GM19023 (cell line): ENCODE measurements at regions not wholly inside any gene's neighbourhood (a gene's known extent, or its start where the extent isn't known, plus 50 kb on each side); places are given as distances from the start of the nearest gene placed in this dataset.
"Not testable (repeated sequence)": the region's sequence is repeated elsewhere in the genome, so short reads cannot be mapped to it uniquely, and the experiment has no call there.

Experiments used
- ATAC-seq: cut with Tn5 transposase; IDR thresholded peaks from one replicate; pipeline ENCODE4 v1.9.1; 2021; ENCODE audit warnings: mild to moderate bottlenecking, moderate library complexity; ENCODE audit not compliant: unreplicated experiment

DNA sequence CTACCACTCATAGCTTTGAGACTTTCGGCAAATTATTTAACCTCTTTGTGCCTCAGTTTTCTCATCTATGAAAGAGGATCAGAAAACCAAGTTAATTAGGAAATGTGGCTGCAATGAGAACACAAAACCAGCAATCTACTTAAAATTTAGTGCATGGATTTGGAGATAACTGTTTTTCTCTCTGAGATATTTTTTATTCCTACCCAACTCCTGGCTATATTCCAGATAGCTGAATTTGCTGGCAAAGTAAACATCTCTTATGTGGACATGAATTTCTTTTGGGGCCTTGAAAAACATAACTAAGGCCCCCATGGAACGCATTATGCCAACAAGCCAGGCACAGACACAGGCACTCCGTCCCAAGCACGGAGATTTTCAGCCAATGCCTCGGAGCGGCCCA lies 53.4 kb upstream of the FOXN3 start:
- no peak for ATAC-seq

DNA sequence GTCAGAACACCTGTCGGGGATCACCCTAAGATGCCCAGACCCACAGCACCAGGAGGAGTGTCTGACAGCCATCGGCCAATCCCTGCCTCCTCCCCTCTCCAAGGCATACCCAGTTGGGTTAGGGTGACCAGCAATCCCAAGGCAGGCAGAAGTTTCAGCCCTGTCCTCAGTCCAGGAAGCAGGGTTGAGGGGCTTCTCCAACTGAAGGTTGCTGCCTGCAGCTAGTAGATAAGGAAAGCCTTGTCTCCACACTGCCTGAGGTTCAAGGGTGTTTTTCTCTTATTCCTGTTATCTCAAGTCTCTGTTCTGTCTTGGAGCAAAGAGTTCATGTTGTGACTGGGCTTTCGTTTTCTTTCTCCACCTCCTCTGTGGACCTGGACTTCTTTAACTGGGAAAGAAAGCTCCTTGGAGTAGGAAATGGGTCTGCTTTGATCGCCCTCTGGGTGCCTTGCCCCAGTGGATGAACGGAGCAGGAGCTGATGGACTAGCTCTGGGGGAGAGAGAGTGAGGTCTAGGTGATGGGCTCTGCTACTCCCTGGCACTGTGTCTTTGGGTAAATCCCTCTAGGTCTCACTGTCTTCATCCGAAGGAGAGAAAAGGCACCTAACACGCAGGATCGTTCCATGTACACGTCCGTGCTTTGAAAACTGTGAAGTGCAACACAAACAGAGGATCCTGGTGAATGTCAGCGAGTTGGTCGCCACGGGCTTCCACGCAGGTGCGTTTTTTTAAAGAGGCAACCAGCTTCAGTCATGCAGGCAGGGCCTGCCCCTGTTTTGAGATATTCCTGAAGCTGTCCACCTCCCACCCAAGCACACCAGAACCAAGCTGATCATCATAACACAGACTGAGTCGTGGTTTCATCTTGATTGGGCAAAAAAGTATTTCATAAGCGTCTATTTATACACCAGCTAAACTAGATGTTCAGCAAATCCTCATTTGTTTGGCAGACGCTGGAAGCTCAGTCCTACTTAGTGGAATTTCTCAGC lies 52.5 kb upstream of the FOXN3 start:
- no peak for ATAC-seq

DNA sequence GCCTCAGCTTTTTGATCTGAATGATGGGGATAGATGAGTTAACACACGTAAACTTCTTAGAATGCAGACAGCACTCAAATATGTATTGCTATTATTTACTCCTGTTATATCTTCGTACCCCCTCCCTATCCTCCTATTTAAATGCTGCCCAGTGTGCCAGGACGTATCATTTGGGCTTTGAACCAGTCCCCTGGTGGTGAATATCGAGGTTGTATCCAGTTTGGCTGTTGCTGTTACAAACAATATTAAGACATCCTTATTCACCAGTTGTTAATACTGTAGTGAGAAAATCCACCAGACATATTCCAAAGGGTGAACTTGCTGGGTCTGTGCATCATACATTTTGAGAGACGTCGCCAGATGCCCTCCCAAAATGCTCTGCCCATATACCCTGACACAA lies 51.5 kb upstream of the FOXN3 start:
- no peak for ATAC-seq

DNA sequence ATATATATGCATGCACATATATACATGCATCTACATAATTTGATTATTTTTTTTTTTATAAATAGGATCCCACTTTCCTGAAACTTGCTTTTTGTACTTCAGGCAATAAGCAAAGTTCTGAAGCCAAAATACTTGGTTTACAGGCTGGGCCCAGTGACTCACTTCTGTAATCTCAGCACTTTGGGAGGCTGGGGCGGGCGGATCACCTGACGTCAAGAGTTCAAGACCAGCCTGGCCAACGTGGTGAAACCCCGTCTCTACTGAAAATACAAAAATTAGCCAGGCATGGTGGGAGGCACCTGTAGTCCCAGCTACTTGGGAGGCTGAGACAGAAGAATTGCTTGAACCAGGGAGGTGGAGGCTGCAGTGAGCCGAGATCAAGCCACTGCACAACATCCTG lies 51.0 kb upstream of the FOXN3 start:
- not testable (repeated sequence) for ATAC-seq

DNA sequence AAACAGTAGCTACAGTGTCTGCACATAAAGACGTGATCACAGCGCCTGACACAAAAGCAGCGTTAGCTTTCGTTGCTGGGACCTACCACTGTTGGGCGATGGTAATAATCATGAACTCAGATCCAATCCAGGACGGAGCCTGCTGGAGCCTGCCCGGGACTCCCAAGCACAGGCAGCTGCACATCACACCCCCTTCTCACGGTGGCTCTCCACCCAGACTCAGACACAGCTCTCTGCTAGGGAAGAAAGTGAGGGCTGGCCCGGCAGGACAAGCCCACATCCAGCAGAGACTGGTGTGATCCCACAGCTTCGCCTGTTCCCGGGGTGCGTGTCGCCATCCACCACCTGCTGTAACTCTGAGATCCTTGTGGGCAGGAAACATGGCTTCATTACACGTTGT lies 49.9 kb upstream of the FOXN3 start:
- no peak for ATAC-seq
